ENCODE measurements at regions not wholly inside any gene's neighbourhood (a gene's known extent, or its start where the extent isn't known, plus 50 kb on each side); places are given as distances from the start of the nearest gene placed in this dataset.

- peaks cover 0 to 11% (median 0%) of the 10 kb centered on the region in 4 donors for H3K4me1 ChIP-seq
- no peaks in the 10 kb centered on the region for H3K36me3 ChIP-seq
- peak; percentile 84 to 92 (median 85) for DNase-seq
- no peaks in the 10 kb centered on the region for H3K9me3 ChIP-seq
- peak in 1 of 2 donors; percentile 26 for TF ChIP-seq POLR2A (IDR thresholded peaks at IDR 0.05)
- peak in 1 of 6 experiments; percentile 8 for TF ChIP-seq CTCF (IDR thresholded peaks at IDR 0.05)
- peak overlapping the region; percentile 54 to 74 (median 61) for H3K27ac ChIP-seq
- no peaks in the 10 kb centered on the region for H3K27me3 ChIP-seq
- peak overlapping the region; percentile 32 to 61 (median 40) for H3K4me3 ChIP-seq
These were observed 84.0 kb upstream of the PELI1 start for GRCh38 chr2:64228126-64228678.

DNA sequence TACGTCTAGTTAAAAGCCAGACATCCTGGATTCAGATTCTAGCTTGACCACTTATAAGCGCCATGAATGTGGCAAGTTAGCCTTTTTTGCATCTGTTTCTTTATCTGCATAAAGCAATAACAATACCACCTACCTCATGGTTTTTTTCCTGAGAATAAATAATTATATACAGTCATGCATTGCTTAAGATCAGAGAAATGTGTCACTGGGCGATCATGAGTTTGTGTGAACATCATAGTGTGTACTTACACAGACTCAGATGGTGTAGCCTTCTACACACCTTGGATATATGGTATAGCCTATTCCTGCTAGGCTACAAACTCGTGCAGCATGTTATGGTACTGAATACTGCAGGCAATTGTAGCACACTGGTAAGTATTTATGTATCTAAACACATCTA, 84.7 kb upstream of the PELI1 start:
- peak overlapping the region in 2 of 4 donors; percentile 55 to 74 for H3K27ac ChIP-seq
- H3K27me3 ChIP-seq = no peaks in the 10 kb centered on the region
- H3K4me3 ChIP-seq = peak overlapping the region in 1 of 4 donors; percentile 32
- DNase-seq = no peak
- H3K9me3 ChIP-seq = no peaks in the 10 kb centered on the region
- TF ChIP-seq CTCF (IDR thresholded peaks at IDR 0.05) = no peak
- TF ChIP-seq POLR2A (IDR thresholded peaks at IDR 0.05) = no peak
- H3K36me3 ChIP-seq = no peaks in the 10 kb centered on the region
- peaks cover 0 to 11% (median 0%) of the 10 kb centered on the region in 4 donors for H3K4me1 ChIP-seq

DNA sequence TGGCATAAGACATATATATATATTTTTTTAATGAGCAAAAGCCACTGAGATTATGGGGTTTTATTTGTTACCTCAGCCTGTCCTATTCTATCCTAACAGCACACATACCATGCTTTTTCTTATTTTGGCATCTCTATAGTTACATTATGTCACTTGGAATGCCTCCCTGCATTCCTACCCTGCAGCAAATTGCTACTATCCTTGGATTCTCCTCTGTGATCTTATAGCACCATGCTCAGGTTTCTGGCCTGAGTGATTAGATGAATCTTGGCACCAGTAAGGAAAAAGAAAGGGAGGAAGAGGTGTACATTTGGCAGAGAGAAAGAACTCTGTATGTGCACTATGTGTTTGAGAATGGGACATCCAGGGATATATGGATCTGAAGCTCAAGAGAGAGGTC, 86.3 kb upstream of the PELI1 start:
- Histone ChIP-seq H3K27ac (no peak overlapping the region), H3K4me3 (no peak overlapping the region)

DNA sequence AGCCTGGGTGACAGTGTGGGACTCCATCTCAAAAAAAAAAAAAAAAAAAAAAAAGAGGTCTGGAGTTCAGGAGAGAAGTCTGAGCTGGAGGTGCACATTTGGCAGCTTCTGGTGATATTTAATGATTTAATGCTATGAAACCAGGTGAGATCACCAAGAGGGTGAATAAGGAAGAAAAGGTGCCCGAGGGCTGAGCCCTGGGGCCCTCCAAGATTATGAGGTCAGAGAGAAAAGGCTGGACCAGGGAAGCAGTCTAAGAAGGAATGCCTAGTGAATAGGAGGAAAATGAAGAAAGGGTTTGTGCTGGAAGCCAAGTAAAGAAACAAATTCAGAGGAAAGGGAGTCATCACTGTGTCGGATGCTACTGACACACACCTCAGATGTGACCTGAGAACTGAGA, 88.0 kb upstream of the PELI1 start:
- no peaks in the 10 kb centered on the region for H3K9me3 ChIP-seq

More for the DNA sequence above, 86.3 kb upstream of the PELI1 start:
- H3K36me3 ChIP-seq = no peaks in the 10 kb centered on the region
- peaks cover 0 to 11% (median 0%) of the 10 kb centered on the region in 4 donors for H3K4me1 ChIP-seq
- no peak for DNase-seq
- H3K9me3 ChIP-seq = no peaks in the 10 kb centered on the region
- no peaks in the 10 kb centered on the region for H3K27me3 ChIP-seq
- TF ChIP-seq POLR2A (IDR thresholded peaks at IDR 0.05) (no peak), CTCF (IDR thresholded peaks at IDR 0.05) (no peak)

GRCh38 chr2:64233376-64233922, 89.2 kb upstream of the PELI1 start:
- TF ChIP-seq CTCF (IDR thresholded peaks at IDR 0.05) (no peak), POLR2A (IDR thresholded peaks at IDR 0.05) (no peak)
- no peak overlapping the region for H3K27ac ChIP-seq

More for the DNA sequence above, 88.0 kb upstream of the PELI1 start:
- Histone ChIP-seq H3K27me3 (no peaks in the 10 kb centered on the region), H3K27ac (no peak overlapping the region), H3K4me3 (no peak overlapping the region), H3K4me1 (peaks cover 0 to 11% (median 0%) of the 10 kb centered on the region in 4 donors), H3K36me3 (no peaks in the 10 kb centered on the region)
- TF ChIP-seq POLR2A (IDR thresholded peaks at IDR 0.05) = no peak
- no peak for TF ChIP-seq CTCF (IDR thresholded peaks at IDR 0.05)
- DNase-seq = no peak

More at GRCh38 chr2:64233376-64233922, 89.2 kb upstream of the PELI1 start:
- H3K9me3 ChIP-seq = no peaks in the 10 kb centered on the region
- H3K27me3 ChIP-seq = no peaks in the 10 kb centered on the region
- no peak for DNase-seq
- no peak overlapping the region for H3K4me3 ChIP-seq
- peaks cover 0 to 5% (median 0%) of the 10 kb centered on the region in 4 donors for H3K4me1 ChIP-seq
- no peaks in the 10 kb centered on the region for H3K36me3 ChIP-seq

All from Peyer's patch (tissue), 4 donors.